Mesenchymal stem cell (in vitro differentiated cells and primary cell): ENCODE measurements at regions not wholly inside any gene's neighbourhood (a gene's known extent, or its start where the extent isn't known, plus 50 kb on each side); places are given as distances from the start of the nearest gene placed in this dataset.

Experiments used
- DNase-seq: peaks from one replicate; pipeline ENCODE4 v3.0.0-alpha.2; 2013
- H2AFZ ChIP-seq: one replicate; pipeline ENCODE4 v1.6.1; 2013; ENCODE audit warnings: low read depth, mild to moderate bottlenecking, control low read depth, inconsistent platforms, low read length, moderate library complexity
- H2AK5ac ChIP-seq: 2 replicates; pipeline ENCODE4 v1.6.1; 2013; ENCODE audit warnings: low read length, moderate library complexity, mild to moderate bottlenecking, inconsistent platforms; ENCODE audit not compliant: severe bottlenecking
- H2BK120ac ChIP-seq: one replicate; pipeline ENCODE4 v1.6.1; 2013; ENCODE audit warnings: low read depth, mild to moderate bottlenecking, inconsistent platforms, low read length, moderate library complexity
- H2BK12ac ChIP-seq, 2 experiments: one replicate each; pipeline ENCODE4 v1.6.1; 2013; ENCODE audit warnings: inconsistent platforms in 2 of 2, low read length in 2 of 2, mild to moderate bottlenecking in 2 of 2, moderate library complexity in 2 of 2, control low read depth in 1 of 2
- H2BK15ac ChIP-seq: one replicate; pipeline ENCODE4 v1.6.1; 2013; ENCODE audit warnings: mild to moderate bottlenecking, low read depth, inconsistent platforms; ENCODE audit not compliant: poor library complexity, severe bottlenecking
- H2BK5ac ChIP-seq: 2 replicates; pipeline ENCODE4 v1.6.1; 2013; ENCODE audit warnings: low read depth, mild to moderate bottlenecking, low read length, control low read depth, inconsistent platforms; ENCODE audit not compliant: poor library complexity, severe bottlenecking
- H3K14ac ChIP-seq, 2 experiments: one replicate each; pipeline ENCODE4 v1.6.1; 2013; ENCODE audit warnings: inconsistent platforms in 2 of 2, low read length in 2 of 2, control low read depth in 1 of 2, mild to moderate bottlenecking in 1 of 2, moderate library complexity in 1 of 2
- H3K18ac ChIP-seq, 2 experiments: one replicate each; pipeline ENCODE4 v1.6.1; 2013; ENCODE audit warnings: inconsistent platforms in 2 of 2, low read length in 2 of 2, control low read depth in 1 of 2, low read depth in 1 of 2, mild to moderate bottlenecking in 1 of 2
- H3K23ac ChIP-seq, 2 experiments: one replicate each; pipeline ENCODE4 v1.6.1; 2013; ENCODE audit warnings: inconsistent platforms in 2 of 2, low read length in 2 of 2, mild to moderate bottlenecking in 2 of 2, moderate library complexity in 2 of 2, control low read depth in 1 of 2
- H3K27ac ChIP-seq: 2 replicates; pipeline ENCODE4 v1.5.1; 2013; ENCODE audit warnings: mild to moderate bottlenecking, moderate library complexity, low read length, control low read depth, inconsistent platforms; ENCODE audit not compliant: poor library complexity, severe bottlenecking
- H3K27me3 ChIP-seq, 2 experiments: 2 replicates each; pipeline versions ENCODE4 v1.6.1 to v1.7.0; 2013; ENCODE audit warnings: low read length in 2 of 2, mild to moderate bottlenecking in 2 of 2, moderate library complexity in 2 of 2, control low read depth in 1 of 2, inconsistent platforms in 1 of 2; ENCODE audit not compliant: control insufficient read depth in 1 of 2, insufficient read depth in 1 of 2
- H3K36me3 ChIP-seq, 2 experiments: 2 replicates each; pipeline versions ENCODE4 v1.6.1 to v1.7.0; 2013; ENCODE audit warnings: low read length in 2 of 2, control low read depth in 1 of 2, inconsistent platforms in 1 of 2, low read depth in 1 of 2, mild to moderate bottlenecking in 1 of 2; ENCODE audit not compliant: insufficient read depth in 2 of 2, control insufficient read depth in 1 of 2
- H3K4ac ChIP-seq, 2 experiments: one replicate each; pipeline ENCODE4 v1.6.1; 2013; ENCODE audit warnings: inconsistent platforms in 2 of 2, low read length in 2 of 2, mild to moderate bottlenecking in 2 of 2, moderate library complexity in 2 of 2, control low read depth in 1 of 2, low read depth in 1 of 2
- H3K4me1 ChIP-seq: 2 replicates; pipeline ENCODE4 v1.6.1; 2013; ENCODE audit warnings: low read depth, low read length, control low read depth; ENCODE audit not compliant: control insufficient read depth, insufficient read depth
- H3K4me2 ChIP-seq: 2 replicates; pipeline ENCODE4 v1.6.1; 2013; ENCODE audit warnings: low read length, mild to moderate bottlenecking, inconsistent platforms; ENCODE audit not compliant: poor library complexity, severe bottlenecking
- H3K4me3 ChIP-seq, 2 experiments: 2 replicates each; pipeline versions ENCODE4 v1.5.1 to v1.7.0; 2013; ENCODE audit warnings: low read length in 2 of 2, mild to moderate bottlenecking in 2 of 2, control low read depth in 1 of 2, low read depth in 1 of 2; ENCODE audit not compliant: insufficient read depth in 1 of 2
- H3K79me1 ChIP-seq: replicated peaks from 2 replicates; pipeline ENCODE4 v1.6.1; 2013; ENCODE audit warnings: mild to moderate bottlenecking, control low read depth, low read length, inconsistent platforms; ENCODE audit not compliant: poor library complexity, severe bottlenecking
- H3K9ac ChIP-seq: 2 replicates; pipeline ENCODE4 v1.7.0; 2013; ENCODE audit warnings: mild to moderate bottlenecking, low read length, moderate library complexity
- H3K9me3 ChIP-seq: 2 replicates; pipeline ENCODE4 v1.7.0; 2013; ENCODE audit warnings: mild to moderate bottlenecking, low read length; ENCODE audit not compliant: control insufficient read depth
- H4K8ac ChIP-seq: one replicate; pipeline ENCODE4 v1.6.1; 2013; ENCODE audit warnings: inconsistent platforms, mild to moderate bottlenecking, low read length, moderate library complexity
- H4K91ac ChIP-seq: one replicate; pipeline ENCODE4 v1.6.1; 2013; ENCODE audit warnings: mild to moderate bottlenecking, low read length, inconsistent platforms
- WGBS: methylation state at CpG from one replicate; pipeline ENCODE4 v1.1.7; 2013; ENCODE audit warnings: mixed read lengths; 5-methylcytosine and 5-hydroxymethylcytosine counted together

- Histone ChIP-seq H3K9ac (no peak overlapping the region), H3K4me1 (no peaks in the 10 kb centered on the region), H2BK5ac (no peak overlapping the region), H2AK5ac (no peak overlapping the region), H3K4ac (no peak overlapping the region), H3K27ac (no peak overlapping the region), H4K91ac (no peak overlapping the region), H3K23ac (no peak overlapping the region), H2BK15ac (no peak overlapping the region), H3K9me3 (no peaks in the 10 kb centered on the region), H2BK120ac (no peak overlapping the region), H3K4me2 (no peak overlapping the region), H4K8ac (no peak overlapping the region), H3K4me3 (no peak overlapping the region), H2AFZ (no peak overlapping the region), H3K14ac (no peak overlapping the region), H2BK12ac (no peak overlapping the region), H3K18ac (no peak overlapping the region), H3K79me1 (no peaks in the 10 kb centered on the region), H3K27me3 (no peaks in the 10 kb centered on the region), H3K36me3 (no peaks in the 10 kb centered on the region)
- no peak for DNase-seq
- no CpG with 5 or more reads among the region's 1 CpG for WGBS
Observed at GRCh38 chrX:25869761-25870160, 268.4 kb upstream of the MAGEB18 start.

DNA sequence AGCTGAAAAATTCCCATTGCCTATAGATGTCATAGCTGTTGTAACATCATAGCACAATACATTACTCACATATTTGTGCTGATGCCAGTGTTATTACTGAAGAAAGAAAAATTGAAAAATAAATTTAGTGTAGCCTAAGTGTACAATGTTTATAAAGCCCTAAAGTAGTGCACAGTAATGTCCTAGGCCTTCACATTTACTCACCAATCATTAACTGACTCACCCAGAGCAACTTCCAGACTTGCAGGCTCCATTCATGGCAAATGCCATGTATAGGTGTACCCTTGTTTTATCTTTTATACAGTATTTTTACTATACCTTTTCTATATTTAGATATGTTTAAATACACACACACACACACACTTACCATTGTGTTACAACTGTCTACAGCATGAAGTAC lies 265.4 kb upstream of the MAGEB18 start:
- Histone ChIP-seq H3K4me1 (no peaks in the 10 kb centered on the region), H3K36me3 (no peaks in the 10 kb centered on the region), H2BK120ac (no peak overlapping the region), H3K23ac (no peak overlapping the region), H3K4ac (no peak overlapping the region), H2AFZ (no peak overlapping the region), H2BK15ac (no peak overlapping the region), H2AK5ac (no peak overlapping the region), H3K4me2 (no peak overlapping the region), H3K9ac (no peak overlapping the region), H4K91ac (no peak overlapping the region), H3K79me1 (no peaks in the 10 kb centered on the region), H3K18ac (no peak overlapping the region), H3K4me3 (no peak overlapping the region), H2BK5ac (no peak overlapping the region), H3K9me3 (no peaks in the 10 kb centered on the region), H3K27me3 (no peaks in the 10 kb centered on the region), H3K27ac (no peak overlapping the region), H2BK12ac (no peak overlapping the region), H3K14ac (no peak overlapping the region), H4K8ac (no peak overlapping the region)
- no peak for DNase-seq

DNA sequence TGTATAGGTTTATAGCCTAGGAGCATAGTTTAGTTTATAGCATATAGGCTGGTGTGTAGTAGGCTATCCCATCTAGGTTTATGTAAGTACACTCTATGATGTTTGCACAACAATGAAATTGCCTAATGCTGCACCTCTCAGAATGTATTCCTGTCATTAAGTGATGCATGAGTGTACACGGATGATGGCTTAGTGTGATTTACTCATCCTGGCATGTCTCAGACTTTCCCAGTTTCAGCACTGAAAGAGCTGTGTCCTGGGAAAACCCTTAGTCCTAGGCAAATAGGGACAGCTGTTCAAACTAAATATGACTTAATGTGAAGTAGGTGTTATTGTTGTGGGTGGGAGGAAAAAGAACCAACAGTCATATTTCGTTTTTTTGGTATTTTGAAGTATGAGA lies 264.9 kb upstream of the MAGEB18 start:
- Histone ChIP-seq H3K9ac (no peak overlapping the region), H2BK120ac (no peak overlapping the region), H3K4me1 (no peaks in the 10 kb centered on the region), H2AK5ac (no peak overlapping the region), H3K9me3 (no peaks in the 10 kb centered on the region), H3K27me3 (no peaks in the 10 kb centered on the region), H3K27ac (no peak overlapping the region), H2BK15ac (no peak overlapping the region), H3K36me3 (no peaks in the 10 kb centered on the region), H2BK5ac (no peak overlapping the region), H3K14ac (no peak overlapping the region), H3K18ac (no peak overlapping the region), H4K91ac (no peak overlapping the region), H2AFZ (no peak overlapping the region), H3K79me1 (no peaks in the 10 kb centered on the region), H3K4me3 (no peak overlapping the region), H2BK12ac (no peak overlapping the region), H4K8ac (no peak overlapping the region), H3K4me2 (no peak overlapping the region), H3K23ac (no peak overlapping the region), H3K4ac (no peak overlapping the region)
- 75% methylated on average over 2 of the region's 2 CpGs for WGBS
- no peak for DNase-seq

DNA sequence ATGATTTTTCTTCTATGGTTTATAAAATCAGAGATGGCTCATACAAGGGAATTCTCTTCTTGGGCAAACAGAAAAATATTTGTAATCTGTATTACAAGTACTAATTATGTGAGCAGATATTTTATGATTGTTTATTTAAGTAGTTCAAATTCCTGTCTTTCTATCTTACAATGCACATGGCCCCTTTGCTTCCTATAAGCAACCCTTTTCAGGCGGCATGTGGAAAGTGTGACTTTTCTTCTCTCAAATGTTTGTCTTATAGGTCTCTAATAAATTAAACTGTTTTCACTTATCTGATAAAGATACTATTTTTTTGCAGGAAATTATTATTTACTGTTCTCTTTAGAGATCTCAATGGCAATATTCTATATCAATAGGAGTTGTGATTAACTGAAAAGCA lies 259.3 kb upstream of the MAGEB18 start:
- Histone ChIP-seq H2AK5ac (no peak overlapping the region), H2BK5ac (no peak overlapping the region), H3K4me2 (no peak overlapping the region), H4K91ac (no peak overlapping the region), H3K9me3 (no peaks in the 10 kb centered on the region), H3K79me1 (no peaks in the 10 kb centered on the region), H3K9ac (no peak overlapping the region), H3K27me3 (no peaks in the 10 kb centered on the region), H3K14ac (no peak overlapping the region), H2BK15ac (no peak overlapping the region), H4K8ac (no peak overlapping the region), H3K18ac (no peak overlapping the region), H2BK120ac (no peak overlapping the region), H2BK12ac (no peak overlapping the region), H3K4me3 (no peak overlapping the region), H3K4ac (no peak overlapping the region), H2AFZ (no peak overlapping the region), H3K27ac (no peak overlapping the region), H3K23ac (no peak overlapping the region), H3K4me1 (no peaks in the 10 kb centered on the region), H3K36me3 (no peaks in the 10 kb centered on the region)
- no peak for DNase-seq
- WGBS: no CpG with 5 or more reads among the region's 1 CpG
